GM20431 (cell line): ENCODE measurements at regions not wholly inside any gene's neighbourhood (a gene's known extent, or its start where the extent isn't known, plus 50 kb on each side); places are given as distances from the start of the nearest gene placed in this dataset.

ENCODE experiments used
- in situ Hi-C: fragments of 300-500 bp; cut with MseI, MboI; formaldehyde crosslinking; loops from one replicate; pipeline ENCODE4 v1.15.0; 2020; ENCODE audit warnings: low sequenced_read_pairs; ENCODE audit not compliant: unreplicated experiment

- in situ Hi-C loops, result no loop called here
Observed at GRCh38 chr7:24462984-24463383, 110.3 kb upstream of the PALS2 start.

GRCh38 chr7:24463474-24463873 lies 109.8 kb upstream of the PALS2 start:
- in situ Hi-C loops, result no loop called here

- in situ Hi-C loops, result no loop called here
Observed at GRCh38 chr7:24464861-24465260, 108.4 kb upstream of the PALS2 start.

DNA sequence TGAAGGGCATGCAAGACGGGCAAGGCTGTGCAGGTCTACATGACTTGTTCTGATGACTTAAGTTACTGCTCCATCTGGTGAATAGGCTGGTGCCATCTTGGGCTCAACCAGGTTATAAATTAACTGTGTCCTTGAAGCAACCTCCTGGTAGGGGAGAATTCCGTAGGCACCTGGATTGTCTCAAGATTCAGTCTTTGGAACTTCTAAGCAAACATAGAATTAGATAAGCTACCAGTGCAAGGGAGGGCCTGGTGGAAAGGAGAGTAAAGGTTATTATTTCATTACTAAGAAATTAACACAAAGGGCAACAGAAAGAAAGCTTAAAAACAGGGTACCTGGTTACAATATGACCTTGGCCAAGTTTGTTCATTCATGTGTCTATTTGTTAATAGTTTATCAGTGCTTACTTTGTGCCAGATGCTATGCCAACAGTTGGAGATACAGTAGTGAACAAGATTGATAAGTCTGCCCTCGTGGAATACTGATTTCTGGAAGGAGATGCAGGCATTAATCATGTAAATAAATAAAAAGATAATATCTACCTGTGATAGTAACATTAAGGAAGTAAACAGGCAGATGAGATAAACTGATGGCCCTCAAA lies 107.0 kb upstream of the PALS2 start:
- in situ Hi-C loops, result no loop called here

- in situ Hi-C loops, result no loop called here
Observed at GRCh38 chr7:24469118-24469517, 104.1 kb upstream of the PALS2 start.

DNA sequence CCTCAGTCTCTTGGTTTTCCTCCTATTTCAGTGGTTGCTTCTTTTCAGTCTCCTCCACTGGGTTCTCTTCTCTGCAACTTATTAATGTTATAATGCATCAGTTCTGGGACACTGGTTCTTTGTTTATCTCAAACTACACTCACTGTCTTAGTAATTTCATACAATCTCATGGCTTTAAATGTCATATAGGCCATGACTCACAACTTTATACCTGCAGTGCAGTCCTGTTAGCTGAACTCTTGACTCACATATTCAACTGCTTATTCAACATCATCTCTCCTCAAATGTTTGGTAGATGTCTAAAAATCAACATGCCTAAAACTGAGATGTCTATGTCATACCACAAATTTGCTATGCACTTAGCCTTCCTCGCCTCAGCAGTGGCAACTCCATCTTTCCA lies 101.2 kb upstream of the PALS2 start:
- in situ Hi-C loops, result no loop called here

GRCh38 chr7:24475166-24475961 lies 97.9 kb upstream of the PALS2 start:
- in situ Hi-C loops, result no loop called here

DNA sequence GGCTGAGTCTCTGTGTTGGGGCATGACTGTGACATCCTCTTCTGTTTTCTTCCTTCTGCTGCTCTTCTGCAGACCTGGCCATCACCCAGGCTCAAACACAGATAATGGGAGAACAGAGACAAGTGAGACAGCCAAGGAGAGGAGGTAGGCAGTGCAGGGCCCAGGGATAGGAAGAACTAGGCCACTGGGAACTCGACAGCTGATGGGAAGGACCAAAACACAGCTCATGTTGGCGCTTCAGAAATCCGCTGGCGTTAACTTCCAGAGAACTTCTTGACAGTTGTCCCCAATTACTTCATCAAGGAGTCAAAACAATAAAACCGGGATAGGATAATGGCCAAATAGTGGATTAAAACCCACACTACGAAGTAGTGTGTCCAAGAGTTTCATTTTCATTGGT lies 97.0 kb upstream of the PALS2 start:
- in situ Hi-C loops, result no loop called here

- in situ Hi-C loops, result no loop called here
Observed at GRCh38 chr7:24477398-24478136, 95.7 kb upstream of the PALS2 start.

DNA sequence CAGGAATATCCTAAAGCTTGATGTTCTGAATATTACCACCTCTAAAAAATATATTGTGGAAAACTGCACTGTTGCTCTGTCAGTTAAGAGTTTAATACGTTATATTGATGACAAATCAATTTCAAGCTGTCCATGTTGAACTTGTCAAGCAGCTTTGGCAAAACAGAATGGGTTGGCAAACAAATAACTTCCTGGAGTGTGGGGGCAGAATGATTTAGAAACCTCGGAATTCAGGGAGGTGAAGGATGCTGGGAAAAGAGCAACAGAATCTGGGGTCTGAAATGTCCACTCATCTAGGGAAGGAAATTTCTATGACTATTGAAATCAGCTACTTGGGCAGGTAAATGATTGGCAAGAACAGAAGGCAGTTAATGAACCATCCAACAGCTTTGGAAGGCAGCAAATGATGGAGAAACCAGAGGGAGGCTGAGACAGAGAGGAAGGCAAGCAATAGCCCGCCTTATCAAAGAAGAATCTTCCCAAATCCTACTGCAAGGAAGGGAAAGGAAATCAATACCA lies 95.1 kb upstream of the PALS2 start:
- in situ Hi-C loops, result no loop called here

DNA sequence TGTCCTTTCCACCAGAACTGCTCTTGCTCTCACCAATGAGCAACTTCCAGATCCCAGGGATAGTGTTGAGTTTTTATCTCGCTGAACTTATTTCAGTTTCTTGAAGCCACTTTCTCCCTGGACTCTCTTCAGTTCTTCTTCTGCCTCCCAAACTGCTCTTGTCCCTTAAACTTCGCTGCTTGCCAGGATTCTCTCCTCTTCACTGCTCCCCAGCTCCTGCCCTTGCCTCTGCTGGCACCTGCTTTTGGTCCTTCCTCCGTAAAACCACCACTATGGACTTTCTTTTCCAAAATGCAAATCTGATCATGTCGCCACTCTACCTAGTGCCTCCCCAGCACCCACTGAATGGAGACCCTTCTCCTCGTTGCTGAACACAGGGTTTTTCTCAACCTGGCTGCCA lies 92.8 kb upstream of the PALS2 start:
- in situ Hi-C loops, result no loop called here

DNA sequence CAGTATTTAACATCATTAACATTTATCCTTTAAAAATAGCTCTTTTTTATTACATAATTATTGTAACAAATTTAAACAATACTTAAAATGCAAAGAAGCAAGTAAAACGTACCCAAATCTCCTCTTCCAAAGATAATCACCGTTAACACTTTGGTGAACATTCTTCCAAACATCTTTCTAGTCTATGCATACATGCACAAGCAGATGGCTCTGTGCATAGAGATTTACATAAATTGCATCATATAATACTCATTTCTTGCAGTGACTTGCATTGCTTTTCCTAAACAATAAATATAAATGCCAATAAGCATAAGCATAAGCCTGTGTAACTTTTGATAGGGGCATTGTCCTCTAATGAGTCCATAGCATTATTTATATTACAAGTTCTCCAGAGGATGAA lies 89.4 kb upstream of the PALS2 start:
- in situ Hi-C loops, result no loop called here

GRCh38 chr7:24492576-24492975 lies 80.7 kb upstream of the PALS2 start:
- in situ Hi-C loops, result no loop called here

- in situ Hi-C loops, result no loop called here
Observed at GRCh38 chr7:24494832-24495231, 78.4 kb upstream of the PALS2 start.

DNA sequence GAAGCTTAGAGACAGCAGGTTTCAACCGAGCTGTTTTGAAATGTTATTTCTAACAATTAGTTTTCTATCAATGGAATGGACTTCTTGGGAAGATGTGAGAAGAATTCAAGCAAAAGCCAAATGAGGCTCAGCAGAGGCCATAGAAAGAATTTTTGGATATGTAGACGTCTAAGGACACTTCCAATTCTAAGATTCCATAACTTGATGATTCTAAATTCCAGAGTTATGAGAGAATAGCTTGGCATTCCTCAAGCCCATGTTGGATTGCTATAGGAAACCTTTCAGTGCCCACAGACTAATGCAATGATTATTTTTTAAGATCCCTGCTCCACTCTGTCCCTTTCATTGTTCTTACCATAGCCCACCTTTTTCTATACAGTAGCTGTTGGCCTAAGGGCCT lies 77.2 kb upstream of the PALS2 start:
- in situ Hi-C loops, result no loop called here

GRCh38 chr7:24498439-24498838 lies 74.8 kb upstream of the PALS2 start:
- in situ Hi-C loops, result no loop called here

- in situ Hi-C loops, result no loop called here
Observed at GRCh38 chr7:24499871-24500270, 73.4 kb upstream of the PALS2 start.

DNA sequence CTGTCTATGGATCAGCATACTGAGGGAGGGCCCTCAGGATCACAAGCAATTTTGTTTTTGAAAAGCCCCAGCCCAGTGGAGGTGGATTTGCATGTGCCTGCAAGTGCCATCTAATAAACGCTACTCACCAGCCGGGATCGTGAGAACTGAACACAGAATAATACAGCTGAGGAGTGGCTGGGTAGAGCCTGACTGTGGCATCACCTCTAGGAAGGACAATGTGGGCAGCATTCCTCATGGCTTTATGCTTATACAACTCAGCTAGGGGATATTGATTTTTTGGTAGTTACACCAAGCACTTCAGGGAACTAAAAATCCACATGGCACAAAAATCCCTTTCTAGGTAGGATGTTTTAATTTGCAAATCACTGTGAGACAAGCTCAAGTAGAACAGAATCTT lies 72.7 kb upstream of the PALS2 start:
- in situ Hi-C loops, result no loop called here

DNA sequence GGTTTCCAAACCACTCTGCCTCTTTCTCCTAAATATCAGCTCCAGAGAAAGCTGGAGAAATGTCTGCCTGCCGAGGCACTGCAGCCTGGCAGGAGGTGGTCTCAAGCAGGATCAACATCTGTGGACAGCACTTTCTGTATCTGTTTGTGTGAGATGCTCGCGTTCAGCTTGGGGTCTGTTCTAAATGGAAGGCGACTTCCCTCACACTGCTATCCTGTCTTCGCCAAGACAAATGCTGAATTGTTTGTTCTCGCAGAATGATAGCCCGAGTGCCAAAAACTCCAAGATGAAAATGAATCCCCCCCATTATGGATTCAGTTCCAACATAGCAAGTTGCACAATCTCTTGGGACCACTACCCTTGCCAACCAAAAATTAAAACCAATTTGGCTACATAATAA lies 72.2 kb upstream of the PALS2 start:
- in situ Hi-C loops, result no loop called here

- in situ Hi-C loops, result no loop called here
Observed at GRCh38 chr7:24501443-24502134, 71.7 kb upstream of the PALS2 start.

- in situ Hi-C loops, result no loop called here
Observed at GRCh38 chr7:24502135-24502488, 71.1 kb upstream of the PALS2 start.
